Transverse colon (tissue), 4 donors: ENCODE measurements at regions not wholly inside any gene's neighbourhood (a gene's known extent, or its start where the extent isn't known, plus 50 kb on each side); places are given as distances from the start of the nearest gene placed in this dataset.
A peak's percentile ranks its signal among the peaks of the same experiment; 100 is the strongest.

Experiments
- DNase-seq: peaks from one replicate; pipeline ENCODE4 v3.0.0-alpha.2; 2019
- H3K27ac ChIP-seq, 4 donors: fragments of 200-600 bp; sonication (generic); 2 replicates each; pipeline ENCODE4 v1.5.1; 2016 to 2018; ENCODE audit warnings: inconsistent platforms in 4 of 4
- H3K27me3 ChIP-seq: fragments of 200-600 bp; sonication (generic); 2 replicates; pipeline ENCODE4 v1.5.1; 2017; ENCODE audit warnings: inconsistent platforms
- H3K36me3 ChIP-seq, 4 donors: fragments of 200-600 bp; sonication (generic); 2 replicates each; pipeline ENCODE4 v1.5.1; 2017 to 2019; ENCODE audit warnings: inconsistent platforms in 4 of 4
- H3K4me1 ChIP-seq, 4 donors: fragments of 200-600 bp; sonication (generic); 2 replicates each; pipeline ENCODE4 v1.5.1; 2017 to 2020; ENCODE audit warnings: inconsistent platforms in 4 of 4
- H3K4me3 ChIP-seq, 4 donors: fragments of 200-600 bp; sonication (generic); 1 replicate in 1 of 4; 2 replicates in 3 of 4; pipeline versions ENCODE4 v1.5.1 to v1.6.1; 2017 to 2019; ENCODE audit warnings: inconsistent platforms in 4 of 4
- H3K9me3 ChIP-seq, 2 donors: fragments of 200-600 bp; sonication (generic); 2 replicates each; pipeline ENCODE4 v1.5.1; 2017 to 2019; ENCODE audit warnings: inconsistent platforms in 2 of 2
- EP300 ChIP-seq: sonication (generic); formaldehyde crosslinking; IDR thresholded peaks from one replicate; pipeline ENCODE4 v1.6.1; 2017; ENCODE audit warnings: antibody characterized with exemption, low read depth
- POLR2A ChIP-seq: fragments of 450-650 bp; IDR thresholded peaks from one replicate; pipeline ENCODE4 v1.6.1; 2016; ENCODE audit warnings: antibody characterized with exemption, mild to moderate bottlenecking, moderate library complexity
- POLR2AphosphoS5 ChIP-seq, 3 donors: sonication (generic); formaldehyde crosslinking; IDR thresholded peaks; one replicate each; pipeline ENCODE4 v1.6.1; 2016; ENCODE audit warnings: antibody characterized with exemption in 3 of 3
- WGBS, 2 donors: methylation state at CpG; one replicate each; pipeline ENCODE4 v1.1.5; 2018; ENCODE audit warnings: low coverage in 1 of 2; 5-methylcytosine and 5-hydroxymethylcytosine counted together
- in situ Hi-C, 4 donors: fragments of 200-750 bp; cut with MboI; loops; one replicate each; pipeline versions ENCODE4 v1.15.0 to v1.15.1; 2017; ENCODE audit warnings: low sequenced_read_pairs in 3 of 4, low pct_ligation_motif_present in 1 of 4, low pct_unique_long_range_greater_than_20kb in 1 of 4
- intact Hi-C: fragments of 100-400 bp; cut with DNase I; formaldehyde crosslinking; loops from one replicate; pipeline ENCODE4 v1.15.1; 2023; ENCODE audit warnings: low total_unique reads
- TF ChIP-seq, protein P1 (sequence below), 5 experiments: fragments of 200-600 bp in 3 of 5; fragments of 450-650 bp in 2 of 5; sonication (generic) in 3 of 5; IDR thresholded peaks; 1 replicate in 2 of 5; 2 replicates in 3 of 5; pipeline ENCODE4 v1.5.1; 2016 to 2017; ENCODE audit warnings: antibody characterized with exemption in 5 of 5, inconsistent platforms in 3 of 5, mild to moderate bottlenecking in 2 of 5, moderate library complexity in 1 of 5

DNA sequence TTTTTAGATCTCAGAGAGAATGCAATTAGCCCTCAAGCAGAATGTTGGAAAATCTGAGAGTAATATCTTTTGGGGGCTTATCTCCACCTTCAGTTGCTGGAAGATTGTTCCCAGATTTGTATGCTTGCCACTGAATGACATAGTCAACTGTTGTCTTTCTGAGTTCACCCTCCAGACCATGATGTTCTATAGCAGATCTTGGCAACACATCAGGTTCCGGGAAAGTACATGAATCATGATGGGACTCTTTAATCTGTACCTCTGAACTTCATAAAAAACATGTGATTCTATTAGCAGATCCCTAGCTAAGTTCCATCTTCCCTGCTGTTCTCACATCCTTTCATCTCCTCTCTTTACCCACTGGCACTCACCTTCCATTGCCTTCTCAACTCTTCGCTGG lies 68.9 kb downstream of the PLCE1 start:
- in situ Hi-C loops (no loop called here), intact Hi-C loops (no loop called here)
- Histone ChIP-seq H3K36me3 (no peaks in the 10 kb centered on the region), H3K4me1 (peaks cover 0 to 24% (median 7%) of the 10 kb centered on the region in 4 donors), H3K27ac (no peak overlapping the region), H3K9me3 (no peaks in the 10 kb centered on the region), H3K4me3 (no peak overlapping the region), H3K27me3 (no peaks in the 10 kb centered on the region)
- no peak for DNase-seq
- TF ChIP-seq EP300, result no peak
- TF ChIP-seq, protein P1, sequence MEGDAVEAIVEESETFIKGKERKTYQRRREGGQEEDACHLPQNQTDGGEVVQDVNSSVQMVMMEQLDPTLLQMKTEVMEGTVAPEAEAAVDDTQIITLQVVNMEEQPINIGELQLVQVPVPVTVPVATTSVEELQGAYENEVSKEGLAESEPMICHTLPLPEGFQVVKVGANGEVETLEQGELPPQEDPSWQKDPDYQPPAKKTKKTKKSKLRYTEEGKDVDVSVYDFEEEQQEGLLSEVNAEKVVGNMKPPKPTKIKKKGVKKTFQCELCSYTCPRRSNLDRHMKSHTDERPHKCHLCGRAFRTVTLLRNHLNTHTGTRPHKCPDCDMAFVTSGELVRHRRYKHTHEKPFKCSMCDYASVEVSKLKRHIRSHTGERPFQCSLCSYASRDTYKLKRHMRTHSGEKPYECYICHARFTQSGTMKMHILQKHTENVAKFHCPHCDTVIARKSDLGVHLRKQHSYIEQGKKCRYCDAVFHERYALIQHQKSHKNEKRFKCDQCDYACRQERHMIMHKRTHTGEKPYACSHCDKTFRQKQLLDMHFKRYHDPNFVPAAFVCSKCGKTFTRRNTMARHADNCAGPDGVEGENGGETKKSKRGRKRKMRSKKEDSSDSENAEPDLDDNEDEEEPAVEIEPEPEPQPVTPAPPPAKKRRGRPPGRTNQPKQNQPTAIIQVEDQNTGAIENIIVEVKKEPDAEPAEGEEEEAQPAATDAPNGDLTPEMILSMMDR (IDR thresholded peaks at IDR 0.05), result no peak
- no peak for TF ChIP-seq POLR2A
- no peak for TF ChIP-seq POLR2AphosphoS5 (IDR thresholded peaks at IDR 0.05)
- WGBS, 2 donors, result 83 to 89% methylated on average over 2 of the region's 2 CpGs

DNA sequence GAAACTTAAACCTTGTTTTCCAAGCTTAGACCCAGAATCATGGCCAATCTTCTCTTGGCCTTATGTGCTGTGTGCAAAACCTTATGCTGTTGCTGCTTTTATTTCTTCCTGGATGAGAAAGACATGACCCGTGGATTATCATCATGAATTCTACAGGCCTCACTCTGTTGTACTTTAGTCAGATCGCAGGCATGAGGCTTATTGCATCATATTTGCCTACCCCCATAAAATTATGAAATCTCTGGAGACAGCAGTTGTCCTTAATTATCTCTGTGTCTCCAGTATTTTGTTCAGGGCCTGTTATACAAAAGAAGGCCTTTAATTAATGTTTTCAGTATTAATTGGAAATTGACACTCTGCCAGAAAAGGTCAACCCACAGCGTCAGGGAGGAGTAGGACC lies 71.6 kb downstream of the PLCE1 start:
- DNase-seq, result no peak

DNA sequence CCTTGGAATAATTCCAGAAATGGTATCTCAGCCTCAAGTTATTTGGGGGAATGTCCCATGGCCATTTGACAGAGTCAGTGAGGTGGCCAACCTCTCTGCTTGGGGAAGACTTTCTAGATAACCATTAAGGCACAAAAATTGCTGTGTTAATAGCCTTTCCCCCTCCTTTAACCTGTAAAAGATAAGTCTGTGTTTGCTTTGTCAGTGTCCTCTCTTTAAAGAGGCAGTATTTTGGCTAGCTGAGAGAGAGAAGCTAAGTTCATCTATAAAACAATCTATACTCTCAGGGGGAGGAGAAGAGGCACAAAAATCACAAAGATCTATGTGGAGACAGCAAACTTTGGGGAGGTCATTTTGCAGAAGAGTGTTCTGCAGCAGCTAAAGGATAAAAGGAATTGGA lies 72.1 kb downstream of the PLCE1 start:
- Histone ChIP-seq H3K4me1 (peaks cover 0 to 24% (median 11%) of the 10 kb centered on the region in 4 donors), H3K27ac (no peak overlapping the region), H3K9me3 (no peaks in the 10 kb centered on the region), H3K4me3 (no peak overlapping the region), H3K27me3 (no peaks in the 10 kb centered on the region), H3K36me3 (no peaks in the 10 kb centered on the region)
- TF ChIP-seq POLR2A, result no peak
- TF ChIP-seq, protein P1 (IDR thresholded peaks at IDR 0.05), result no peak
- no peak for TF ChIP-seq POLR2AphosphoS5 (IDR thresholded peaks at IDR 0.05)
- TF ChIP-seq EP300, result no peak
- in situ Hi-C loops, result no loop called here
- intact Hi-C loops, result no loop called here
- no peak for DNase-seq

More for the DNA sequence above, 71.6 kb downstream of the PLCE1 start:
- Histone ChIP-seq H3K36me3 (no peaks in the 10 kb centered on the region), H3K9me3 (no peaks in the 10 kb centered on the region), H3K4me1 (peaks cover 0 to 24% (median 11%) of the 10 kb centered on the region in 4 donors), H3K27me3 (no peaks in the 10 kb centered on the region), H3K27ac (peak overlapping the region in 3 of 4 donors; percentile 29 to 33 (median 30)), H3K4me3 (no peak overlapping the region)
- intact Hi-C loops, result no loop called here
- WGBS, 2 donors, result 30 to 51% methylated on average over 2 to 3 of the region's 3 CpGs
- in situ Hi-C loops, result no loop called here
- no peak for TF ChIP-seq EP300
- no peak for TF ChIP-seq POLR2A
- no peak for TF ChIP-seq POLR2AphosphoS5 (IDR thresholded peaks at IDR 0.05)
- TF ChIP-seq, protein P1 (IDR thresholded peaks at IDR 0.05), result no peak

DNA sequence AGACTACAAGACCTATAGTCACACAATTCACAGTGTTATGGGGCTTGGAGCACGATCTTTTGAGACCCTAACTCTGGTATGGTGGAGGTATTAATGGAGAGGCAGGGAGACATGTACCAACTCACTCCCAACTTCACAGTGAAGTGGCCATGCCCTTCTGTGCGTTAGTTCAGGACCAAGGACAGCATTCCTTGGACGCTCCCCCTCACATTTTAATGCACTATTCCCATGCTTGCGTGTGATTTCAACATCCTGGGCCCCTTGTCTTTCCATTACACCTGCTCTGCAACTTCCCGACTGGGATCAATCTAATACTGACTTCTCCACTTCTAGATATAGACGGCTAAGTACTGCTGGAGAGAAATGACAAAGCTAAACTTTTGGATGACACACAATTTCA lies 72.7 kb downstream of the PLCE1 start:
- no peak for DNase-seq
- peaks cover 0 to 24% (median 11%) of the 10 kb centered on the region in 4 donors for H3K4me1 ChIP-seq
- TF ChIP-seq EP300, result no peak
- TF ChIP-seq POLR2AphosphoS5 (IDR thresholded peaks at IDR 0.05), result no peak
- TF ChIP-seq POLR2A, result no peak
- TF ChIP-seq, protein P1 (IDR thresholded peaks at IDR 0.05), result no peak
- no peak overlapping the region for H3K27ac ChIP-seq
- 49 to 63% methylated on average over 4 to 6 of the region's 6 CpGs for WGBS, 2 donors
- intact Hi-C loops (no loop called here), in situ Hi-C loops (no loop called here)
- no peaks in the 10 kb centered on the region for H3K36me3 ChIP-seq
- H3K9me3 ChIP-seq, result no peaks in the 10 kb centered on the region
- no peaks in the 10 kb centered on the region for H3K27me3 ChIP-seq
- no peak overlapping the region for H3K4me3 ChIP-seq
